HEK293 (cell line): ENCODE measurements at regions not wholly inside any gene's neighbourhood (a gene's known extent, or its start where the extent isn't known, plus 50 kb on each side); places are given as distances from the start of the nearest gene placed in this dataset.

ENCODE experiments used
- CTCF ChIA-PET: fragments of 350-600 bp; formaldehyde crosslinking; extraction: SDS; loops from one replicate; lab custom pipeline; 2021; ENCODE audit warnings: antibody characterized with exemption; lab: Yijun Ruan, JAX
- POLR2A ChIA-PET: fragments of 300-600 bp; formaldehyde crosslinking; extraction: SDS; loops from one replicate; lab custom pipeline; 2020; ENCODE audit warnings: antibody characterized with exemption, inconsistent platforms; lab: Yijun Ruan, JAX
- H3K27ac ChIP-seq: fragments of 200-500 bp; sonication (Bioruptor generic); 2 replicates; pipeline ENCODE4 v1.5.1; 2014; ENCODE audit warnings: low read depth, low read length, control low read depth, inconsistent platforms; ENCODE audit errors: extremely low read depth
- H3K36me3 ChIP-seq, 2 experiments: fragments of 200-500 bp in 1 of 2; sonication (Bioruptor generic) in 1 of 2; 1 replicate in 1 of 2; 2 replicates in 1 of 2; pipeline ENCODE4 v1.5.1; 2014 to 2017; ENCODE audit warnings: inconsistent platforms in 2 of 2, low read length in 2 of 2; ENCODE audit not compliant: control insufficient read depth in 2 of 2, insufficient read depth in 1 of 2
- H3K4me1 ChIP-seq: fragments of 200-500 bp; sonication (Bioruptor generic); 2 replicates; pipeline ENCODE4 v1.5.1; 2014; ENCODE audit warnings: mild to moderate bottlenecking, low read length, inconsistent platforms; ENCODE audit not compliant: control insufficient read depth, insufficient read depth
- H3K4me3 ChIP-seq: 2 replicates; pipeline ENCODE4 v1.5.1; 2011; ENCODE audit warnings: low read depth, mild to moderate bottlenecking, control low read depth, low read length, moderate library complexity
- H3K9me3 ChIP-seq: fragments of 200-500 bp; sonication (Bioruptor generic); 2 replicates; pipeline ENCODE4 v1.5.1; 2014; ENCODE audit warnings: low read depth, low read length, inconsistent platforms; ENCODE audit not compliant: control insufficient read depth, insufficient read depth
- CTCF ChIP-seq: fragments of 450-650 bp; formaldehyde crosslinking; IDR thresholded peaks from 2 replicates; pipeline ENCODE4 v1.5.1; 2016; ENCODE audit warnings: missing biosample characterization, missing genetic modification characterization
- KLF8 ChIP-seq: fragments of 450-650 bp; formaldehyde crosslinking; IDR thresholded peaks from 2 replicates; pipeline ENCODE4 v1.5.1; 2016; ENCODE audit warnings: missing biosample characterization, missing genetic modification characterization
- PATZ1 ChIP-seq: fragments of 450-650 bp; formaldehyde crosslinking; IDR thresholded peaks from 2 replicates; pipeline ENCODE4 v1.5.1; 2016; ENCODE audit warnings: missing biosample characterization, missing genetic modification characterization
- PRDM10 ChIP-seq: fragments of 450-650 bp; formaldehyde crosslinking; IDR thresholded peaks from 2 replicates; pipeline ENCODE4 v1.5.1; 2016; ENCODE audit warnings: missing biosample characterization, missing genetic modification characterization
- RBAK ChIP-seq: fragments of 450-650 bp; formaldehyde crosslinking; IDR thresholded peaks from 2 replicates; pipeline ENCODE4 v1.5.1; 2016; ENCODE audit warnings: missing biosample characterization, missing genetic modification characterization
- SALL2 ChIP-seq: fragments of 450-650 bp; formaldehyde crosslinking; IDR thresholded peaks from 2 replicates; pipeline ENCODE4 v1.5.0; 2017; ENCODE audit warnings: missing biosample characterization, mild to moderate bottlenecking, missing genetic modification characterization, borderline replicate concordance
- SP2 ChIP-seq: fragments of 450-650 bp; formaldehyde crosslinking; IDR thresholded peaks from 2 replicates; pipeline ENCODE4 v1.5.1; 2016; ENCODE audit warnings: missing biosample characterization, missing genetic modification characterization
- TCF7L2 ChIP-seq: IDR thresholded peaks from 2 replicates; pipeline ENCODE4 v1.6.1; 2011; ENCODE audit warnings: low read depth, mild to moderate bottlenecking, inconsistent platforms, low read length, moderate library complexity, borderline replicate concordance
- ZBTB7A ChIP-seq: fragments of 450-650 bp; formaldehyde crosslinking; IDR thresholded peaks from 2 replicates; pipeline ENCODE4 v1.5.1; 2016; ENCODE audit warnings: low read depth, missing biosample characterization, missing genetic modification characterization
- ZEB2 ChIP-seq: fragments of 450-650 bp; formaldehyde crosslinking; IDR thresholded peaks from 2 replicates; pipeline ENCODE4 v1.5.1; 2016; ENCODE audit warnings: missing biosample characterization, missing genetic modification characterization
- ZNF140 ChIP-seq: fragments of 450-650 bp; formaldehyde crosslinking; IDR thresholded peaks from 2 replicates; pipeline ENCODE4 v1.5.1; 2016; ENCODE audit warnings: missing biosample characterization, missing genetic modification characterization
- ZNF16 ChIP-seq: fragments of 450-650 bp; formaldehyde crosslinking; IDR thresholded peaks from 2 replicates; pipeline ENCODE4 v1.5.1; 2016; ENCODE audit warnings: low read depth, missing biosample characterization, missing genetic modification characterization
- ZNF202 ChIP-seq: fragments of 450-650 bp; formaldehyde crosslinking; IDR thresholded peaks from 2 replicates; pipeline ENCODE4 v1.5.1; 2016; ENCODE audit warnings: missing biosample characterization, missing genetic modification characterization, borderline replicate concordance
- ZNF214 ChIP-seq: fragments of 450-650 bp; formaldehyde crosslinking; IDR thresholded peaks from 2 replicates; pipeline ENCODE4 v1.5.1; 2017; ENCODE audit warnings: missing biosample characterization, mild to moderate bottlenecking, missing genetic modification characterization, borderline replicate concordance
- ZNF248 ChIP-seq: fragments of 450-650 bp; formaldehyde crosslinking; IDR thresholded peaks from 2 replicates; pipeline ENCODE4 v1.5.1; 2017; ENCODE audit warnings: missing biosample characterization, missing genetic modification characterization
- ZNF335 ChIP-seq: fragments of 450-650 bp; formaldehyde crosslinking; conservative IDR thresholded peaks from 2 replicates; pipeline ENCODE4 v1.5.1; 2016; ENCODE audit warnings: missing biosample characterization, missing genetic modification characterization
- ZNF48 ChIP-seq: fragments of 450-650 bp; formaldehyde crosslinking; IDR thresholded peaks from 2 replicates; pipeline ENCODE4 v1.5.1; 2016; ENCODE audit warnings: missing biosample characterization, missing genetic modification characterization
- ZNF488 ChIP-seq: fragments of 450-650 bp; formaldehyde crosslinking; IDR thresholded peaks from 2 replicates; pipeline ENCODE4 v1.5.1; 2016; ENCODE audit warnings: missing biosample characterization, missing genetic modification characterization
- ZNF580 ChIP-seq: fragments of 450-650 bp; formaldehyde crosslinking; IDR thresholded peaks from 2 replicates; pipeline ENCODE4 v1.5.1; 2016; ENCODE audit warnings: missing biosample characterization, missing genetic modification characterization
- ZNF600 ChIP-seq: fragments of 450-650 bp; formaldehyde crosslinking; IDR thresholded peaks from 2 replicates; pipeline ENCODE4 v1.5.1; 2016; ENCODE audit warnings: missing biosample characterization, missing genetic modification characterization
- ZNF660 ChIP-seq: fragments of 450-650 bp; IDR thresholded peaks from 2 replicates; pipeline ENCODE4 v1.5.1; 2018; ENCODE audit warnings: missing biosample characterization, mild to moderate bottlenecking, missing genetic modification characterization
- ZNF670 ChIP-seq: fragments of 450-650 bp; formaldehyde crosslinking; IDR thresholded peaks from 2 replicates; pipeline ENCODE4 v1.5.1; 2016; ENCODE audit warnings: missing biosample characterization, missing genetic modification characterization, low read depth
- ZSCAN16 ChIP-seq: fragments of 450-650 bp; formaldehyde crosslinking; IDR thresholded peaks from 2 replicates; pipeline ENCODE4 v1.5.1; 2016; ENCODE audit warnings: missing biosample characterization, missing genetic modification characterization
- ZSCAN30 ChIP-seq: fragments of 450-650 bp; IDR thresholded peaks from 2 replicates; pipeline ENCODE4 v1.5.1; 2018; ENCODE audit warnings: missing biosample characterization, mild to moderate bottlenecking, missing genetic modification characterization, moderate library complexity
- ZSCAN5A ChIP-seq: fragments of 450-650 bp; formaldehyde crosslinking; IDR thresholded peaks from 2 replicates; pipeline ENCODE4 v1.5.1; 2016; ENCODE audit warnings: missing biosample characterization, missing genetic modification characterization

GRCh38 chr5:58115811-58116210, 344.1 kb downstream of the PLK2 start:
- Histone ChIP-seq H3K27ac (no peak overlapping the region), H3K4me3 (no peak overlapping the region), H3K4me1 (peaks cover 4% of the 10 kb centered on the region; the same call in 1 of the 2 replicates), H3K9me3 (no peaks in the 10 kb centered on the region), H3K36me3 (no peaks in the 10 kb centered on the region)
- POLR2A ChIA-PET, result no interaction called here
- CTCF ChIA-PET, result no interaction called here
- TF ChIP-seq RBAK (tag by site-specific recombination), result no peak
- TF ChIP-seq ZNF214, result no peak
- TF ChIP-seq CTCF (tag by site-specific recombination), result no peak
- no peak for TF ChIP-seq ZSCAN5A (tag by site-specific recombination)
- TF ChIP-seq SP2 (tag by site-specific recombination), result no peak
- TF ChIP-seq ZSCAN16 (tag by site-specific recombination), result no peak
- no peak for TF ChIP-seq ZEB2 (tag by site-specific recombination)

GRCh38 chr5:58114324-58114723, 345.6 kb downstream of the PLK2 start:
- H3K9me3 ChIP-seq, result no peaks in the 10 kb centered on the region
- no peak overlapping the region for H3K27ac ChIP-seq
- H3K4me3 ChIP-seq, result no peak overlapping the region
- H3K4me1 ChIP-seq, result peaks cover 4% of the 10 kb centered on the region; the same call in 1 of the 2 replicates
- CTCF ChIA-PET, result interaction anchor here (0.7 to 0.9 kb wide), 3 partner anchors 16 to 381 kb away, joined by 3 to 4 read pairs (median 4); no protein-coding TSS in a partner anchor
- POLR2A ChIA-PET, result no interaction called here
- no peaks in the 10 kb centered on the region for H3K36me3 ChIP-seq
- TF ChIP-seq KLF8 (no peak), ZNF48 (tag by site-specific recombination) (no peak), ZNF202 (tag by site-specific recombination) (no peak), ZNF16 (tag by site-specific recombination) (no peak), ZNF600 (tag by site-specific recombination) (no peak), ZNF335 (no peak), ZNF660 (tag by site-specific recombination) (no peak), ZNF140 (tag by site-specific recombination) (no peak), ZSCAN30 (tag by site-specific recombination) (no peak), SALL2 (tag by site-specific recombination) (no peak), PATZ1 (no peak), ZNF248 (tag by site-specific recombination) (no peak), ZBTB7A (no peak), ZNF488 (no peak), ZNF580 (tag by site-specific recombination) (no peak), TCF7L2 (no peak), PRDM10 (tag by site-specific recombination) (no peak), ZNF670 (tag by site-specific recombination) (no peak)
